Mammary epithelial cell (primary cell): ENCODE measurements at regions not wholly inside any gene's neighbourhood (a gene's known extent, or its start where the extent isn't known, plus 50 kb on each side); places are given as distances from the start of the nearest gene placed in this dataset.

Experiments used
- EZH2 ChIP-seq: IDR thresholded peaks from 2 replicates; pipeline ENCODE4 v1.6.1; 2012; ENCODE audit warnings: low read length, inconsistent platforms, borderline replicate concordance
- TF ChIP-seq, protein P1 (sequence below), 2 donors: IDR thresholded peaks in 1 of 2; conservative IDR thresholded peaks in 1 of 2; 2 replicates each; pipeline ENCODE4 v1.5.1; 2011 to 2012; ENCODE audit warnings: inconsistent platforms in 2 of 2, low read length in 2 of 2, mild to moderate bottlenecking in 2 of 2, control low read depth in 1 of 2, low read depth in 1 of 2; ENCODE audit not compliant: insufficient read depth in 1 of 2; ENCODE audit errors: extremely low read depth in 1 of 2

DNA sequence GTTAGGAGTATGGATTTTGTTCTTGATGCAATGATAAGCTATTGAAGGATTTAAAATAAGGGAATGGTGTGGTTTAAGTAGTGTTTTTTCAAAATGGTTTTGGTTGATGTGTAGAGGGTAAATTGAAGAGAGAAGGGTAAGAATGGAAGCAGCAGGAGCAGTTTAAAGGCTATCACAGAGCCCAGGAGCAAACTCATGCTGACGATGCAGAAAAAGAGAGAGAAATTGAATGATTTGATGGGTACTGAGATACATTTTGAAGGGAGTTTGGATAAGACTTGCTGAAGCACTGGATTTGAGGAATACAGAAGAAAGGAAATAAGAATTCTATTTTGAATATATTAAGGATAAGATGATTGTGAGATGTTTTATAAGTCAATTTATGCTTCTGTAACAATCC is 300.8 kb upstream of the LYPLAL1 start:
- TF ChIP-seq, protein P1, sequence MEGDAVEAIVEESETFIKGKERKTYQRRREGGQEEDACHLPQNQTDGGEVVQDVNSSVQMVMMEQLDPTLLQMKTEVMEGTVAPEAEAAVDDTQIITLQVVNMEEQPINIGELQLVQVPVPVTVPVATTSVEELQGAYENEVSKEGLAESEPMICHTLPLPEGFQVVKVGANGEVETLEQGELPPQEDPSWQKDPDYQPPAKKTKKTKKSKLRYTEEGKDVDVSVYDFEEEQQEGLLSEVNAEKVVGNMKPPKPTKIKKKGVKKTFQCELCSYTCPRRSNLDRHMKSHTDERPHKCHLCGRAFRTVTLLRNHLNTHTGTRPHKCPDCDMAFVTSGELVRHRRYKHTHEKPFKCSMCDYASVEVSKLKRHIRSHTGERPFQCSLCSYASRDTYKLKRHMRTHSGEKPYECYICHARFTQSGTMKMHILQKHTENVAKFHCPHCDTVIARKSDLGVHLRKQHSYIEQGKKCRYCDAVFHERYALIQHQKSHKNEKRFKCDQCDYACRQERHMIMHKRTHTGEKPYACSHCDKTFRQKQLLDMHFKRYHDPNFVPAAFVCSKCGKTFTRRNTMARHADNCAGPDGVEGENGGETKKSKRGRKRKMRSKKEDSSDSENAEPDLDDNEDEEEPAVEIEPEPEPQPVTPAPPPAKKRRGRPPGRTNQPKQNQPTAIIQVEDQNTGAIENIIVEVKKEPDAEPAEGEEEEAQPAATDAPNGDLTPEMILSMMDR (conservative IDR thresholded peaks at IDR 0.05 in 1 of 2, IDR thresholded peaks at IDR 0.05 in 1 of 2; ENCODE audit: extremely low read depth in 1 of 2, insufficient read depth in 1 of 2, low read depth in 1 of 2, low read length in 2 of 2) = no peak
- TF ChIP-seq EZH2 = no peak
